BLaER1 treated with 17β-estradiol and CSF1 and Interleukin-3, amounts not matched to agents 10 nM and 100 nM (cell line): ENCODE measurements at regions not wholly inside any gene's neighbourhood (a gene's known extent, or its start where the extent isn't known, plus 50 kb on each side); places are given as distances from the start of the nearest gene placed in this dataset.

ENCODE experiments used
- H3K27ac ChIP-seq, 11 experiments: shearing (Covaris generic); formaldehyde crosslinking; 2 replicates each; pipeline ENCODE4 v1.8.1; 2022
- H3K27me3 ChIP-seq, 11 experiments: shearing (Covaris generic); formaldehyde crosslinking; 2 replicates each; pipeline ENCODE4 v1.8.1; 2022
- H3K36me3 ChIP-seq, 11 experiments: shearing (Covaris generic); formaldehyde crosslinking; 2 replicates each; pipeline ENCODE4 v1.8.1; 2022
- H3K4me1 ChIP-seq, 10 experiments: shearing (Covaris generic); formaldehyde crosslinking; 2 replicates each; pipeline ENCODE4 v1.8.1; 2022
- H3K4me2 ChIP-seq, 11 experiments: shearing (Covaris generic); formaldehyde crosslinking; 2 replicates each; pipeline ENCODE4 v1.8.1; 2022
- H3K4me3 ChIP-seq, 10 experiments: shearing (Covaris generic); formaldehyde crosslinking; 2 replicates each; pipeline ENCODE4 v1.8.1; 2022
- H3K9ac ChIP-seq, 11 experiments: shearing (Covaris generic); formaldehyde crosslinking; 2 replicates each; pipeline ENCODE4 v1.8.1; 2022
- H3K9me3 ChIP-seq, 11 experiments: shearing (Covaris generic); formaldehyde crosslinking; replicated peaks in 1 of 11; 2 replicates each; pipeline ENCODE4 v1.8.1; 2022
- H4K20me1 ChIP-seq, 11 experiments: shearing (Covaris generic); formaldehyde crosslinking; 2 replicates each; pipeline ENCODE4 v1.8.1; 2022
- Cebpa-rat ChIP-seq, 11 experiments: shearing (Covaris generic); IDR thresholded peaks; 2 replicates each; pipeline ENCODE4 v1.8.1; 2022

DNA sequence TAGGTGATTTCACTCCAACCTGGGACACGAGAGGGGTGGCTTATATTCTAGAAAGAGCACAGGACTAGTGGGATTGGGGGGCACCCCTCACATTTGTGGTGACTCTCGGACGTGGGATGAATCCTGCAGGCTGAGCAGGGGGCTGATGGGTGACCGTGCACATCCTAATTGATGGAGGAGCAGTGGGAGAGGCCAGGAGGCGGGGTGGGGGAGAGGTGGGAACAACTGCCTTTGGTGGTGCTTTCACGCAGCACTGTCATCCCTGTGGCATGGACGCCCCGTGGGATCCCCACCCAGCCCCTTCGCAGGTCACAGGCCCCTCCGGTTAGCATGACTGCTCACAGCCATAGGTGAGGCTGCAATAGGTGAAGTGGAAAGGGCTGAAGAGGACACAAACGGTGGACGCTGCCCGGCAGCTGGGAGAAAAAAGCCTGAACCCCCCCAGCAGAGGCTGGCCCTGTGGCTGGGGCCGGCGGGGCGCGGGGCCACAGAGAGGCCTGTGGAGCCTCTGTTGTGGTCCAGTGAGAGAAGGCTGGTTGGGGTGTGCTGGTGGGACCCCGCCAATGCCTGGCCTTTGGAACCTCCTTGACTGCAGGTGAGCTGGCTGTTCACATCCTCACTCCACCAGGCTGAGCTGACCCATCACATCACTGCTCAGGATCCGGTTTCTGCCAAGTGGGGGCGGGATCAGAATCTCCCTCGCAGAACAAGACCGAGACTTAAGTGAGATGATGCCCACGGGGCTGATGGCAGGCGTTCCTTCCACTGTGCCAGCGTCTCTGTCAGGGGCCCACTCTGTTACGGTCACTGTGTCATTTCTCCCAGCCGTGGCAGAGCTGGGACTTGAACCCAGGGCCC lies 325.4 kb downstream of the TEX29 start:
- Histone ChIP-seq H3K4me2 (no peak overlapping the region), H3K4me1 (peaks cover 0 to 5% (median 0%) of the 10 kb centered on the region in 10 experiments; a peak in 2 of 20 replicates), H3K27ac (no peak overlapping the region), H3K27me3 (no peaks in the 10 kb centered on the region), H3K9me3 (no peaks in the 10 kb centered on the region), H3K36me3 (no peaks in the 10 kb centered on the region), H3K4me3 (no peak overlapping the region), H4K20me1 (no peaks in the 10 kb centered on the region), H3K9ac (no peak overlapping the region)
- no peak for TF ChIP-seq Cebpa-rat (IDR thresholded peaks at IDR 0.05)

DNA sequence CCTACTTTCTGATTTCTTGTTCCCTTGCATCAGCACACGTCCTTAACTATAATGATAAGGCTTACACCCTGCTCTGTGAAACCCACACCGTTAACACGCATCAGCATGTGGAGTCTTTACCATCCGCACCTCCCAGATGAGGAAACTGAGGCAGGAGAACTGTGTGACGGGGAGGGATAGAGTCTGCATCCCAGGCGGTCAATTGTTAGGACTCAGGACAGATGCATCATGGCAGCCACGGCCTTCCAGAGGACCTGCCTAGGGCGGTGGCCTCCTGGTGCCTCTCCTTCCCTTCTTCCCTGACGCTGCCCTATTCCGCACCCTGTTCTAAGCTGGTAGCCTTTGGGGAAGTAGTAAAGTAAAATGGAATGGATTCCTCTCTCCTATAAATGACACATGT lies 326.0 kb downstream of the TEX29 start:
- no peak overlapping the region for H3K4me2 ChIP-seq
- H3K9ac ChIP-seq: no peak overlapping the region
- no peaks in the 10 kb centered on the region for H3K36me3 ChIP-seq
- H3K4me1 ChIP-seq: peaks cover 0 to 5% (median 0%) of the 10 kb centered on the region in 10 experiments; a peak in 2 of 20 replicates
- no peaks in the 10 kb centered on the region for H4K20me1 ChIP-seq
- H3K27me3 ChIP-seq: no peaks in the 10 kb centered on the region
- H3K9me3 ChIP-seq: no peaks in the 10 kb centered on the region
- no peak overlapping the region for H3K4me3 ChIP-seq
- H3K27ac ChIP-seq: no peak overlapping the region
- TF ChIP-seq Cebpa-rat (IDR thresholded peaks at IDR 0.05): no peak

DNA sequence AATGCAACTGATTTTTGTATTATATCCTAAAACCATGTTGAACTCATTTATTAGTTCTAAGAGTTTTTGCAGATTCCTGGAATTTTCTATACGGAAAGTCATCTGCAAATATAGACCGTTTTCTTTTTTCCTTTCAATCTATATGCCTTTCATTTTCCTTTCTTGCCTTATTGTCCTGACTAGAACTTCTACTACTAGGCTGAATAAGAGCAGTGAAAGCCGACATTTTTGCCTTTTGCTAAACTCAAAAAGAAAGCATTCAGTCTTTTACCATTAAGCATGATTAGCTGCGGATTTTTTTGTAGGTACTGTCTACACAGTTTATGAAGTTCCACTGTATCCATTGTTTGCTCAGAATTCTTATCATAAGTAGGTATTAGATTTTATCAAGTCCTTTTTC lies 328.4 kb downstream of the TEX29 start:
- Histone ChIP-seq H3K4me1 (peaks cover 0 to 5% (median 0%) of the 10 kb centered on the region in 10 experiments; a peak in 2 of 20 replicates), H3K4me2 (no peak overlapping the region), H3K36me3 (no peaks in the 10 kb centered on the region), H3K9ac (no peak overlapping the region), H3K27ac (no peak overlapping the region), H3K27me3 (no peaks in the 10 kb centered on the region), H3K4me3 (no peak overlapping the region), H3K9me3 (no peaks in the 10 kb centered on the region), H4K20me1 (no peaks in the 10 kb centered on the region)
- no peak for TF ChIP-seq Cebpa-rat (IDR thresholded peaks at IDR 0.05)

DNA sequence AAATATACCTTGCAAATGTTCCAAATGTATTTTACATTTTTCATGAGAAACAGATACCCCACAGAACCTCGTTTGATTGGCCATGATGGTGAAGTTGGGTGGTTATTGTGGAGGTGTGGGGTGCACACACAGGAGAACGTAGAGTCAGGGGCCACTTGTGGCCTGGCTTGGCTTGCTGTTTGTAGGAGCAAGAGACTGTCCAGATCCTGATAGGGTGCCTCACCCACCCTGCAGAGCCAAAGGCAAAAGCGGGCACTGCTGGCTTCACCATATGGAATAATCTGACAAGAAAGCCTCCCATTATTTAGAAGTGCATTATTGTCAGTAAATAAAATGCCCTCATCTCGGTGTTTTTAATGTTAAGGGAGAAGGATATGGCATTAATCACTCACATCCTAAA lies 330.2 kb downstream of the TEX29 start:
- no peak overlapping the region for H3K27ac ChIP-seq
- H3K9ac ChIP-seq: no peak overlapping the region
- no peaks in the 10 kb centered on the region for H3K9me3 ChIP-seq
- peaks cover 0 to 5% (median 0%) of the 10 kb centered on the region in 10 experiments; a peak in 1 of 20 replicates for H3K4me1 ChIP-seq
- no peaks in the 10 kb centered on the region for H3K27me3 ChIP-seq
- no peaks in the 10 kb centered on the region for H3K36me3 ChIP-seq
- no peak for TF ChIP-seq Cebpa-rat (IDR thresholded peaks at IDR 0.05)
- no peak overlapping the region for H3K4me2 ChIP-seq
- H4K20me1 ChIP-seq: no peaks in the 10 kb centered on the region
- H3K4me3 ChIP-seq: no peak overlapping the region

DNA sequence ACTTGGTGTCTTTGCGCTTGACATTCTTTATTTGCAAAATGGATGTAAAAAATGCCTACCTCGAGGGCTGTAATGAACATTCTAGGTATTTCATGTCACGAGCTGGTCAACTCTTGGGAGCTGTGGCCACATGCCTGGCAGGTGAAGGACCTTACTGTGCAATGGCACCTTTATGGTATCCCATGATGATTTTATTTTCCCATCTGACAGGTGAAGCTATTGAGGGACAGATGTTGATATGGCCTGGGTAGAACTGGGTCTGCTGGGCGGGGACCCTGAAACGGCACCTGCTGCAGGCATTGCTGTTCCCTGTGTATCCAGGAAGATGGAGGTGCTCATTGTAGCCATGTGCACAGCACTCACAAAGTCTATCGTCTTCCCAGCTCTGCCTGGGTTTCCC lies 332.2 kb downstream of the TEX29 start:
- no peak overlapping the region for H3K4me2 ChIP-seq
- no peaks in the 10 kb centered on the region for H3K27me3 ChIP-seq
- H4K20me1 ChIP-seq: no peaks in the 10 kb centered on the region
- H3K9ac ChIP-seq: no peak overlapping the region
- no peak overlapping the region for H3K4me3 ChIP-seq
- peaks cover 11 to 15% (median 13%) of the 10 kb centered on the region in 10 experiments for H3K4me1 ChIP-seq
- no peaks in the 10 kb centered on the region for H3K9me3 ChIP-seq
- H3K27ac ChIP-seq: no peak overlapping the region
- H3K36me3 ChIP-seq: no peaks in the 10 kb centered on the region
- TF ChIP-seq Cebpa-rat (IDR thresholded peaks at IDR 0.05): no peak

DNA sequence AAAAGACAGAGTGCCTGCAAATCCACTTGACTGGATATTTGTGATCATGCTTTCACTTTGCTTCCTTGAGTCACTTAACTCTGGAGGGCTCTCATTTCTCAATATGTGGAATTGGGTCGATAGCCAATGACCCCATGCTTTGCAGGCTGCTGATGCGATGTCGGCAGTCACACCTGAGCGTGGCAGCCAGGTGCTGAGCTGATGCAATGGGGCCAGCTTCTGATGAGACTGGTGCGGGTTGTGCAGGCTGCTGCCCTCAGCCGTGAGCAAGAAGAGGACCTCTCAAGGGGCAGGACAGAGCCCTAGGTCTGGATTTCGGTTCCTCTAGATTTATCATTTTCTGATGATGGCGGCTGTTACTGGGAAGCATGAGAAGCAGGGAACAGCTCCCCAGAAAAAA lies 334.1 kb downstream of the TEX29 start:
- TF ChIP-seq Cebpa-rat (IDR thresholded peaks at IDR 0.05): no peak
- no peak overlapping the region for H3K4me2 ChIP-seq
- H3K4me1 ChIP-seq: peaks cover 29 to 33% (median 31%) of the 10 kb centered on the region in 10 experiments
- H3K36me3 ChIP-seq: no peaks in the 10 kb centered on the region
- no peak overlapping the region for H3K9ac ChIP-seq
- H3K9me3 ChIP-seq: no peaks in the 10 kb centered on the region
- H3K27ac ChIP-seq: no peak overlapping the region
- no peaks in the 10 kb centered on the region for H3K27me3 ChIP-seq
- H3K4me3 ChIP-seq: no peak overlapping the region
- no peaks in the 10 kb centered on the region for H4K20me1 ChIP-seq

DNA sequence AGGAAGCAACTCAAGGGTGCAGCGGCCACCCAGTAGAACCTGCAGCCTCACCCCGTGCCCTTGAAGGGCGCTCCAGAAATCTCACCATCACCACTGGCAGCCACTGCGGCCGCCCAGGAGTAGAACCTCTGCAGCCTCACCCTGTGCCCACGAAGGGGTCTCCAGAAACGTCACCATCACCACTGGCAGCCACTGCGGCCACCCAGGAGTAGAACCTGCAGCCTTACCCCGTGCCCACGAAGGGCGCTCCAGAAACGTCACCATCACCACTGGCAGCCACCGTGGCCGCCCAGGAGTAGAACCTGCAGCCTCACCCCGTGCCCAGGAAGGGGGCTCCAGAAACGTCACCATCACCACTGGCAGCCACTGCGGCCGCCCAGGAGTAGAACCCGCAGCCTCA lies 336.0 kb downstream of the TEX29 start:
- Histone ChIP-seq H3K36me3 (no peaks in the 10 kb centered on the region), H3K4me3 (no peak overlapping the region), H4K20me1 (no peaks in the 10 kb centered on the region), H3K9ac (no peak overlapping the region), H3K9me3 (no peaks in the 10 kb centered on the region), H3K4me1 (peaks cover 31 to 48% (median 40%) of the 10 kb centered on the region in 10 experiments), H3K4me2 (peak overlapping the region; percentile 66 to 82 (median 76); a peak in 18 of 22 replicates), H3K27ac (no peak overlapping the region), H3K27me3 (no peaks in the 10 kb centered on the region)
- TF ChIP-seq Cebpa-rat (IDR thresholded peaks at IDR 0.05): no peak

DNA sequence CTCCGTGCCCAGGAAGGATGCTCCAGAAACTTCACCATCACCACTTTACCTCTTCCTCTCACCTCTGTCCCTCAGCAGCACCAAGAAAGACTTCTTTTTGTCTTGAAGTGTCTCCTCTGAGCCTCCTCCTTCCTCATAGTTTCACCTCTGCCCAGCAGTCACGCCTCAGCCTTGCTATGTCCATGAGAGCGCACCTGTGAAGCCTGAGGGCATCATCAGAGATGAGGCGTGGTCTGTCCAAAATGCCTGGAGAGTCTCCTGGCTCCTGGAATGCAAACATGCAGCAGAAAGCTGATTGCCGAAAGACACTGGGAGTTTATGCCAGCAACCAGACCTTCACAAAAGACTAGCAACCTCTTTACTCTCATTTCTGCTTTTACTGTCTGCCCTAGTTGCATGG lies 336.6 kb downstream of the TEX29 start:
- no peak for TF ChIP-seq Cebpa-rat (IDR thresholded peaks at IDR 0.05)
- H3K27me3 ChIP-seq: no peaks in the 10 kb centered on the region
- 0 out of 22 replicates have a peak overlapping the region, but pooled peaks of 1 of the 11 experiments have one; percentile 14 for H3K27ac ChIP-seq
- H3K4me1 ChIP-seq: peaks cover 31 to 48% (median 40%) of the 10 kb centered on the region in 10 experiments
- H3K36me3 ChIP-seq: no peaks in the 10 kb centered on the region
- H3K4me2 ChIP-seq: peak overlapping the region; percentile 66 to 82 (median 76)
- H3K9me3 ChIP-seq: no peaks in the 10 kb centered on the region
- H3K9ac ChIP-seq: no peak overlapping the region
- no peaks in the 10 kb centered on the region for H4K20me1 ChIP-seq
- H3K4me3 ChIP-seq: no peak overlapping the region

DNA sequence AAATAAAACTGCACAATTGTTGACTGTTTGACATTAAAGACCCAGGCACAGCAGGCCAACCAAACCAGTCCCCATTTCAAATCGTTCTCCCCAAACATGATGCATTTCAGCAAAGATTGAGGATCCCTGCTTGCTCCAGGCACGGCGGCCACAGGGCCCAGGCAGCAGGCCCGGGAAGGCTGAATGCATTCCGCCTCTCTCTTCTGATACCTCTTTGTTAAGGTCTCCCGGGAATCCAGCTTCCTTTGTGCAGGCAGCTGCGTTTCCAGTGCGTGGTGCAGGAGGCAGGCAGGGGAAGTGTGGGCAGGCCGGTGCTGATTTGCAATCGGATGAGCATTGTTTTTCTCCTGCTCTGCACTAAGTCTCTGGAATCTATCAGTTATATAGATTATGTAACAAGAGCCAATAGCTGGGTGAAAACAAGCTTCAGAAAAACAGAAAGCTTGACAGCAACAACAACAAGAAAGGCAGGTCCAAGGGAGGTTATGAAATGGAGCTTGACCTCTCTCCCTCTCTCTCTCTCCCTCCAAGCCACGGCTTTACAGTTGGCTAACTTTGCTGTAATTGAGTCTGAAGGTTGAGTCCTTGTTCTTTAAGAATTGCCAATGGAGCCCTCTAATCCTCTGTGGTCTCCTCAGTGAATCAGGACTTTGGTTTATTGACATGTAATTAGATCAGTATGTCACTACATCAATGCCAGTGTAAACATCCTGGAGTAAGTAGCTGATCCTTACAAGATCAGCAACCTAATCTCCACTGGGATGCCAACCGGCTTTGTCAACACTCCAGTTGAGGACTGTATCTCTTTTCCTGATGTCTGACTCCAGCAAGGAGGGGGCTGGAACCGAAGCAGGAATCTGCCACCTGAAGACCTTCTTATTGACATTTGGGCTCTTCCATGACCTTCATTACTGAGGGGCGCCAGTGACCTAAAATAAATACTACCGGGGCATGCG lies 338.0 kb downstream of the TEX29 start:
- TF ChIP-seq Cebpa-rat (IDR thresholded peaks at IDR 0.05): peak in 1 of 11 experiments; percentile 48; a peak in 1 of 22 replicates
- Histone ChIP-seq H3K4me1 (peaks cover 31 to 54% (median 42%) of the 10 kb centered on the region in 10 experiments), H4K20me1 (no peaks in the 10 kb centered on the region), H3K4me2 (peak overlapping the region; percentile 66 to 82 (median 76)), H3K27me3 (no peaks in the 10 kb centered on the region), H3K27ac (peak overlapping the region in 5 of 11 experiments; percentile 7 to 69 (median 66); a peak in 9 of 22 replicates), H3K9ac (peak overlapping the region in 4 of 11 experiments; percentile 43 to 62 (median 54); a peak in 8 of 22 replicates), H3K36me3 (no peaks in the 10 kb centered on the region), H3K9me3 (no peaks in the 10 kb centered on the region), H3K4me3 (peak overlapping the region in 2 of 10 experiments; percentile 16 to 35; a peak in 3 of 20 replicates)
